ENCODE measurements at regions not wholly inside any gene's neighbourhood (a gene's known extent, or its start where the extent isn't known, plus 50 kb on each side); places are given as distances from the start of the nearest gene placed in this dataset.

- no peak for TF ChIP-seq SP1 (IDR thresholded peaks at IDR 0.05)
- TF ChIP-seq FOXA2 (IDR thresholded peaks at IDR 0.05), result no peak
- no peak for TF ChIP-seq HNF4A (conservative IDR thresholded peaks at IDR 0.05)
- no peak for TF ChIP-seq GABPA (IDR thresholded peaks at IDR 0.05 in 1 of 2, conservative IDR thresholded peaks at IDR 0.05 in 1 of 2)
- TF ChIP-seq MAX (IDR thresholded peaks at IDR 0.05), result no peak
- TF ChIP-seq FOXA1 (IDR thresholded peaks at IDR 0.05), result no peak
- TF ChIP-seq ZBTB33 (IDR thresholded peaks at IDR 0.05), result no peak
- TF ChIP-seq REST (IDR thresholded peaks at IDR 0.05), result no peak
- TF ChIP-seq HNF4G (IDR thresholded peaks at IDR 0.05), result no peak
- TF ChIP-seq RXRA (IDR thresholded peaks at IDR 0.05), result no peak
- no peak for TF ChIP-seq TAF1 (conservative IDR thresholded peaks at IDR 0.05)
- TF ChIP-seq ATF3 (IDR thresholded peaks at IDR 0.05), result no peak
- no peak for TF ChIP-seq YY1 (IDR thresholded peaks at IDR 0.05)
- Histone ChIP-seq H3K36me3 (ENCODE audit: control insufficient read depth in 4 of 4, insufficient read depth in 3 of 4, low read depth in 1 of 4, low read length in 3 of 4) (no peaks in the 10 kb centered on the region), H3K4me1 (ENCODE audit: control insufficient read depth in 4 of 4, insufficient read depth in 4 of 4, low read length in 3 of 4) (no peaks in the 10 kb centered on the region), H3K9me3 (ENCODE audit: control insufficient read depth in 4 of 4, low read length in 3 of 4) (no peaks in the 10 kb centered on the region), H3K9ac (ENCODE audit: low read depth in 1 of 2, low read length in 2 of 2) (no peak overlapping the region), H3K27me3 (ENCODE audit: control insufficient read depth in 4 of 4, insufficient read depth in 4 of 4, low read length in 3 of 4) (no peaks in the 10 kb centered on the region), H3K27ac (ENCODE audit: low read depth in 1 of 2, low read length in 2 of 2) (no peak overlapping the region), H3K4me3 (ENCODE audit: low read depth in 1 of 3, low read length in 3 of 3) (no peak overlapping the region)
- 93% methylated on average over 2 of the region's 2 CpGs for WGBS
- no peak for DNase-seq (ENCODE audit: low spot score)
Measured at GRCh38 chr11:87431392-87431791, 393.7 kb downstream of the TMEM135 start.

- WGBS, result 74% methylated on average over 3 of the region's 3 CpGs
- no peak overlapping the region for H3K27ac ChIP-seq (ENCODE audit: low read depth in 1 of 2, low read length in 2 of 2)
Measured at GRCh38 chr11:87430821-87431220, 393.1 kb downstream of the TMEM135 start.

More at GRCh38 chr11:87430821-87431220, 393.1 kb downstream of the TMEM135 start:
- Histone ChIP-seq H3K4me3 (ENCODE audit: low read depth in 1 of 3, low read length in 3 of 3) (no peak overlapping the region), H3K9ac (ENCODE audit: low read depth in 1 of 2, low read length in 2 of 2) (no peak overlapping the region), H3K9me3 (ENCODE audit: control insufficient read depth in 4 of 4, low read length in 3 of 4) (no peaks in the 10 kb centered on the region), H3K36me3 (ENCODE audit: control insufficient read depth in 4 of 4, insufficient read depth in 3 of 4, low read depth in 1 of 4, low read length in 3 of 4) (no peaks in the 10 kb centered on the region), H3K27me3 (ENCODE audit: control insufficient read depth in 4 of 4, insufficient read depth in 4 of 4, low read length in 3 of 4) (no peaks in the 10 kb centered on the region), H3K4me1 (ENCODE audit: control insufficient read depth in 4 of 4, insufficient read depth in 4 of 4, low read length in 3 of 4) (no peaks in the 10 kb centered on the region)
- no peak for DNase-seq (ENCODE audit: low spot score)
- TF ChIP-seq YY1 (IDR thresholded peaks at IDR 0.05) (no peak), FOXA1 (IDR thresholded peaks at IDR 0.05) (no peak), MAX (IDR thresholded peaks at IDR 0.05) (no peak), RAD21 (IDR thresholded peaks at IDR 0.05) (no peak)

Measured in liver (tissue), 7 donors.